ENCODE measurements at regions not wholly inside any gene's neighbourhood (a gene's known extent, or its start where the extent isn't known, plus 50 kb on each side); places are given as distances from the start of the nearest gene placed in this dataset.

DNA sequence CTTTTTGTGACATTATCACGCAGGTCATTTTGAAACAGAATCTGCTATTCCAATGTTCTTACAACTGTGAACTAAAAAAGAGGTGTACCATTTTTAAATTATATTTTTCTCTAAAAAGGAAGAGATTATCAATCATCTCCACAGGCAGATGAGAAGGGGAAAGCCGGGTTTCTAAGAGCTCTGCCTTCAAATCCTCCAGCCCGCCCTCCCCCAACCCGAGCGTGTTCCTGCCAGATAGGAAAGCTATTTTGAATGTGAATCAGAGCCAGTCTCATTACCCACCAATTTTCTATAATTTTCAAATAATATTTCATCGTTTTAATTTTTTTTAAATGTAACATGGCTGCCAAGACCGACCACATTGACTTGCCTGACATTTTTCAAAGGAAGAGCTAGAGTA lies 65.9 kb downstream of the KCNF1 start:
- no peak for TF ChIP-seq POLR2AphosphoS5 (IDR thresholded peaks at IDR 0.05; ENCODE audit: insufficient read depth, low read depth, low read length)
- TF ChIP-seq POLR2A (IDR thresholded peaks at IDR 0.05; ENCODE audit: low read depth, low read length): no peak
